GM12865 (cell line): ENCODE measurements at regions not wholly inside any gene's neighbourhood (a gene's known extent, or its start where the extent isn't known, plus 50 kb on each side); places are given as distances from the start of the nearest gene placed in this dataset.
"Not testable (repeated sequence)": the region's sequence is repeated elsewhere in the genome, so short reads cannot be mapped to it uniquely, and the experiment has no call there.

ENCODE experiments used
- DNase-seq: peaks from one replicate; pipeline ENCODE4 v3.0.0; 2010; ENCODE audit warnings: low read depth
- H3K4me3 ChIP-seq: 2 replicates; pipeline ENCODE4 v1.5.1; 2011; ENCODE audit warnings: mild to moderate bottlenecking, low read depth, low read length, control low read depth
- CTCF ChIP-seq: IDR thresholded peaks from 2 replicates; pipeline ENCODE4 v1.5.1; 2011; ENCODE audit warnings: low read length, control low read depth, low read depth, inconsistent platforms; ENCODE audit not compliant: insufficient read depth; ENCODE audit errors: missing control alignments

GRCh38 chr12:115296613-115297198 lies 612.7 kb upstream of the TBX3 start:
- DNase-seq, result peak; percentile 2
- no peak overlapping the region for H3K4me3 ChIP-seq

GRCh38 chr12:115295886-115296285 lies 611.9 kb upstream of the TBX3 start:
- H3K4me3 ChIP-seq, result no peak overlapping the region
- TF ChIP-seq CTCF, result no peak
- no peak for DNase-seq

More at GRCh38 chr12:115296613-115297198, 612.7 kb upstream of the TBX3 start:
- TF ChIP-seq CTCF, result no peak

GRCh38 chr12:115294453-115295133 lies 610.6 kb upstream of the TBX3 start:
- no peak for DNase-seq
- H3K4me3 ChIP-seq, result no peak overlapping the region
- TF ChIP-seq CTCF, result no peak

- not testable (repeated sequence) for H3K4me3 ChIP-seq, DNase-seq
Observed at GRCh38 chr12:115285429-115285828, 601.5 kb upstream of the TBX3 start.

GRCh38 chr12:115273456-115273855 lies 589.5 kb upstream of the TBX3 start:
- no peak for TF ChIP-seq CTCF

GRCh38 chr12:115268451-115268850 lies 584.5 kb upstream of the TBX3 start:
- H3K4me3 ChIP-seq, result no peak overlapping the region
- no peak for TF ChIP-seq CTCF
- DNase-seq, result no peak

More at GRCh38 chr12:115273456-115273855, 589.5 kb upstream of the TBX3 start:
- DNase-seq, result no peak
- no peak overlapping the region for H3K4me3 ChIP-seq

GRCh38 chr12:115267891-115268290 lies 583.9 kb upstream of the TBX3 start:
- DNase-seq, result no peak
- TF ChIP-seq CTCF, result no peak
- no peak overlapping the region for H3K4me3 ChIP-seq
